ENCODE measurements at regions not wholly inside any gene's neighbourhood (a gene's known extent, or its start where the extent isn't known, plus 50 kb on each side); places are given as distances from the start of the nearest gene placed in this dataset.

DNA sequence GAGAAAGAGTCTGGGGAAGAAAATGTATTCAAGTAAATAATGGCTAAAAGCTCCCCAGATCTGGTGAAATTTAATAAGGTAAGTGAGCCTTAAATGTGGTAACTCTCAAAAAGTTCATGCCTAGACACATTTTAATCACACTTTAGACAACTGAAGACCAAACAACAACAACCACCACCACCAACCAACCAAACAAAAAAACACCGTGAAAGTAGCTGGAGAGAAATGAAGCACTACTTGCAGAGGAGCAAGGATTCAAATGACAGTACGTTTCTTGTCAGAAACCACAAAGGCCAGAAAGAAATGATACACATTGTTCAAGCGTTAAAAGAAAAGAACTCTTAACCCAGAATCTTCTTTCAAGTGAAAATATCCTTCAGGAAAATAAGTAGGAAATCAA lies 208.3 kb downstream of the MYRFL start:
- Histone ChIP-seq H3K36me3 (ENCODE audit: low read depth) (no peaks in the 10 kb centered on the region), H3F3A (ENCODE audit: insufficient read depth, low read depth) (no peaks in the 10 kb centered on the region), H3K9me2 (ENCODE audit: insufficient read depth) (peaks cover 8% of the 10 kb centered on the region), H3K4me1 (replicated peaks; ENCODE audit: insufficient read depth) (no peaks in the 10 kb centered on the region), H3K79me2 (ENCODE audit: low read depth) (no peaks in the 10 kb centered on the region), H3K4me2 (no peak overlapping the region), H3K27me3 (ENCODE audit: insufficient read depth, low read depth) (no peaks in the 10 kb centered on the region), H2AFZ (no peak overlapping the region), H4K20me1 (ENCODE audit: insufficient read depth) (no peaks in the 10 kb centered on the region), H3K27ac (no peak overlapping the region), H3K9me3 (ENCODE audit: insufficient read depth, low read depth) (no peaks in the 10 kb centered on the region), H3K4me3 (no peak overlapping the region)
- intact Hi-C loops (cut with micrococcal nuclease; ENCODE audit: unreplicated experiment) = no loop called here
- CTCF ChIA-PET = no interaction called here
- no peak for DNase-seq
- POLR2A ChIA-PET (ENCODE audit: unreplicated experiment) = no interaction called here
- BruUV-seq (replicated peaks) = no TSS peak
- no peak for TF ChIP-seq EZH2 (IDR thresholded peaks at IDR 0.05; ENCODE audit: low read depth)
- TF ChIP-seq, protein P1, sequence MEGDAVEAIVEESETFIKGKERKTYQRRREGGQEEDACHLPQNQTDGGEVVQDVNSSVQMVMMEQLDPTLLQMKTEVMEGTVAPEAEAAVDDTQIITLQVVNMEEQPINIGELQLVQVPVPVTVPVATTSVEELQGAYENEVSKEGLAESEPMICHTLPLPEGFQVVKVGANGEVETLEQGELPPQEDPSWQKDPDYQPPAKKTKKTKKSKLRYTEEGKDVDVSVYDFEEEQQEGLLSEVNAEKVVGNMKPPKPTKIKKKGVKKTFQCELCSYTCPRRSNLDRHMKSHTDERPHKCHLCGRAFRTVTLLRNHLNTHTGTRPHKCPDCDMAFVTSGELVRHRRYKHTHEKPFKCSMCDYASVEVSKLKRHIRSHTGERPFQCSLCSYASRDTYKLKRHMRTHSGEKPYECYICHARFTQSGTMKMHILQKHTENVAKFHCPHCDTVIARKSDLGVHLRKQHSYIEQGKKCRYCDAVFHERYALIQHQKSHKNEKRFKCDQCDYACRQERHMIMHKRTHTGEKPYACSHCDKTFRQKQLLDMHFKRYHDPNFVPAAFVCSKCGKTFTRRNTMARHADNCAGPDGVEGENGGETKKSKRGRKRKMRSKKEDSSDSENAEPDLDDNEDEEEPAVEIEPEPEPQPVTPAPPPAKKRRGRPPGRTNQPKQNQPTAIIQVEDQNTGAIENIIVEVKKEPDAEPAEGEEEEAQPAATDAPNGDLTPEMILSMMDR (conservative IDR thresholded peaks at IDR 0.05) = no peak

DNA sequence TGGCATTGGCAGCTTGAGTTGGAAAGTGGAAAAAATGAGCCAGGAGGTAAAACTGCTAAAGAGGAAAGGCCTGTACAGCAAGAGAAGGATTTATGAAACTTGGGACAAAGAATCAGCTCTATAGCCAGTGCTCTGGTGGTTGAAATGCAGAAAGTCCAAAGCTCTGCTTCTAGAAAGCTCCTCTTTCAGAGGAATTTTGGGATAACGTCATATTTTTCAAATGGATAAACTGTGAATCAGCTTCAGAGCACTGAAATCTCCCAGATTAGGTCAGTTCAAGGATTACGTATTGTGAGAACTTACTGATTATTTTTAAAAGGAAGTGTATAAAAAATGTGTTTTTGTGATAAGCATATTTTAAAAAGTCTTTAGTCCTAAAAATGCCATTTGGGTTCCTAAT lies 203.1 kb upstream of the CNOT2 start:
- Histone ChIP-seq H3K79me2 (ENCODE audit: low read depth) (no peaks in the 10 kb centered on the region), H3K9me3 (ENCODE audit: insufficient read depth, low read depth) (no peaks in the 10 kb centered on the region), H3K36me3 (ENCODE audit: low read depth) (no peaks in the 10 kb centered on the region), H3K27me3 (ENCODE audit: insufficient read depth, low read depth) (no peaks in the 10 kb centered on the region), H3F3A (ENCODE audit: insufficient read depth, low read depth) (no peaks in the 10 kb centered on the region; the same call in 1 of the 2 replicates), H3K4me1 (replicated peaks; ENCODE audit: insufficient read depth) (no peaks in the 10 kb centered on the region), H3K4me2 (no peak overlapping the region), H3K27ac (no peak overlapping the region), H4K20me1 (ENCODE audit: insufficient read depth) (no peaks in the 10 kb centered on the region), H2AFZ (no peak overlapping the region), H3K9me2 (ENCODE audit: insufficient read depth) (no peaks in the 10 kb centered on the region), H3K4me3 (no peak overlapping the region)
- ChIA-PET POLR2A (ENCODE audit: unreplicated experiment) (no interaction called here), CTCF (no interaction called here)
- BruUV-seq (replicated peaks) = no TSS peak
- no peak for DNase-seq
- TF ChIP-seq EZH2 (IDR thresholded peaks at IDR 0.05; ENCODE audit: low read depth) = no peak
- TF ChIP-seq, protein P1 (conservative IDR thresholded peaks at IDR 0.05) = no peak
- intact Hi-C loops (cut with micrococcal nuclease; ENCODE audit: unreplicated experiment) = no loop called here

DNA sequence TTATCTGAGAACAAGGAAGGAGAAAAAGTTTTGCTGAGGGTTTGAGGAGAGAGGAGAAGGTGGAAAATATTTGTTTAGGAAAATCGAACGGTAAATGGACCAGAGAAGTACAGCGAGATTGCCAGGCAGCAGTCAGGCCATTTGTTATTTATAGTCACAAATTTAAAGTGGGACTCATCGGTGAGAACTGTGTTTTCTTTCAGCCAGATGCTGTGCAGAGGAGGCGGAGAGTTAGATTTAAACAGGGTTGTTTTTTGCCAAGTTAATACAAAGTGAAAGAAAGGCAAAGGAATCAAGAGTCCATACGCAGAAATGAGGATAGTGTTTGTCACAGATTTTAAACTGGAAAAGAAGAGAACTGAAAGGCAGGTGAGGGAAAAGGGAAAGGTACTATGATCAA lies 200.6 kb upstream of the CNOT2 start:
- H3F3A ChIP-seq (ENCODE audit: insufficient read depth, low read depth) = no peaks in the 10 kb centered on the region; the same call in 1 of the 2 replicates
- no peak for DNase-seq
- no TSS peak for BruUV-seq (replicated peaks)
- POLR2A ChIA-PET (ENCODE audit: unreplicated experiment) = no interaction called here
- H3K4me3 ChIP-seq = no peak overlapping the region
- no peaks in the 10 kb centered on the region for H3K27me3 ChIP-seq (ENCODE audit: insufficient read depth, low read depth)
- H3K4me1 ChIP-seq (replicated peaks; ENCODE audit: insufficient read depth) = no peaks in the 10 kb centered on the region
- H3K9me3 ChIP-seq (ENCODE audit: insufficient read depth, low read depth) = no peaks in the 10 kb centered on the region
- CTCF ChIA-PET = no interaction called here
- no peaks in the 10 kb centered on the region for H3K9me2 ChIP-seq (ENCODE audit: insufficient read depth)
- H4K20me1 ChIP-seq (ENCODE audit: insufficient read depth) = no peaks in the 10 kb centered on the region
- H3K4me2 ChIP-seq = no peak overlapping the region
- no peak overlapping the region for H3K27ac ChIP-seq
- intact Hi-C loops (cut with micrococcal nuclease; ENCODE audit: unreplicated experiment) = no loop called here
- H2AFZ ChIP-seq = no peak overlapping the region
- no peaks in the 10 kb centered on the region for H3K36me3 ChIP-seq (ENCODE audit: low read depth)
- no peak for TF ChIP-seq EZH2 (IDR thresholded peaks at IDR 0.05; ENCODE audit: low read depth)
- TF ChIP-seq, protein P1 (conservative IDR thresholded peaks at IDR 0.05) = no peak
- H3K79me2 ChIP-seq (ENCODE audit: low read depth) = no peaks in the 10 kb centered on the region

Data from PC-9 (cell line).